B cell (primary cell): ENCODE measurements at regions not wholly inside any gene's neighbourhood (a gene's known extent, or its start where the extent isn't known, plus 50 kb on each side); places are given as distances from the start of the nearest gene placed in this dataset.

Experiments
- ATAC-seq: fragments of 200-7000 bp; cut with Tn5 transposase; one replicate; pipeline ENCODE4 v1.10.0; 2021; ENCODE audit warnings: low read depth, mild to moderate bottlenecking, moderate number of reproducible peaks, moderate library complexity
- CTCF ChIA-PET: fragments of 350-600 bp; sonication (Branson Sonifier 250); formaldehyde crosslinking; loops from one replicate; lab custom pipeline; 2021; ENCODE audit warnings: antibody characterized with exemption, inconsistent platforms; lab: Charles Lee
- POLR2A ChIA-PET: fragments of 350-600 bp; sonication (Branson Sonifier 250); formaldehyde crosslinking; loops from one replicate; lab custom pipeline; 2021; ENCODE audit warnings: antibody characterized with exemption; lab: Charles Lee
- DNase-seq: peaks from one replicate; pipeline ENCODE4 v3.0.0; 2013
- H2AFZ ChIP-seq: 2 replicates; pipeline ENCODE4 v1.6.1; 2012; ENCODE audit warnings: mild to moderate bottlenecking, low read depth, low read length; ENCODE audit not compliant: insufficient read depth, poor library complexity, severe bottlenecking
- H3K27ac ChIP-seq, 2 donors: 1 replicate in 1 of 2; 2 replicates in 1 of 2; pipeline ENCODE4 v1.5.1; 2012 to 2013; ENCODE audit warnings: low read length in 2 of 2, mild to moderate bottlenecking in 2 of 2, moderate library complexity in 1 of 2
- H3K27me3 ChIP-seq, 4 experiments: fragments of 200-600 bp in 1 of 4; sonication (generic) in 1 of 4; replicated peaks in 1 of 4; 1 replicate in 2 of 4; 2 replicates in 2 of 4; pipeline versions ENCODE4 v1.6.1 to v1.7.0; 2013 to 2016; ENCODE audit warnings: low read length in 3 of 4, mild to moderate bottlenecking in 2 of 4, mixed read lengths in 1 of 4, moderate library complexity in 1 of 4; ENCODE audit not compliant: insufficient read depth in 4 of 4, control insufficient read depth in 3 of 4; ENCODE audit errors: control extremely low read depth in 1 of 4
- H3K36me3 ChIP-seq, 2 experiments: replicated peaks in 1 of 2; 1 replicate in 1 of 2; 2 replicates in 1 of 2; pipeline versions ENCODE4 v1.6.1 to v1.7.1; 2013; ENCODE audit warnings: low read length in 1 of 2; ENCODE audit not compliant: insufficient read depth in 2 of 2, control insufficient read depth in 1 of 2; ENCODE audit errors: control extremely low read depth in 1 of 2, extremely low read depth in 1 of 2
- H3K4me1 ChIP-seq, 2 donors: fragments of 200-600 bp in 1 of 2; sonication (generic) in 1 of 2; 1 replicate in 1 of 2; 2 replicates in 1 of 2; pipeline versions ENCODE4 v1.5.1 to v1.6.1; 2013 to 2017; ENCODE audit warnings: low read length in 2 of 2; ENCODE audit not compliant: control insufficient read depth in 2 of 2, insufficient read depth in 2 of 2
- H3K4me2 ChIP-seq: replicated peaks from 2 replicates; pipeline ENCODE3; 2012; ENCODE audit warnings: mild to moderate bottlenecking, low read depth, low read length; ENCODE audit not compliant: poor library complexity, severe bottlenecking
- H3K4me3 ChIP-seq, 5 experiments: fragments of 200-600 bp in 1 of 5; sonication (generic) in 1 of 5; 1 replicate in 3 of 5; 2 replicates in 2 of 5; pipeline versions ENCODE4 v1.5.1 to v1.7.0; 2011 to 2016; ENCODE audit warnings: low read length in 4 of 5, mild to moderate bottlenecking in 4 of 5, low read depth in 2 of 5, control low read depth in 1 of 5, moderate library complexity in 1 of 5; ENCODE audit not compliant: insufficient read depth in 1 of 5; ENCODE audit errors: control extremely low read depth in 1 of 5, extremely low read depth in 1 of 5
- H3K79me2 ChIP-seq: fragments of 200-600 bp; sonication (generic); one replicate; pipeline ENCODE4 v1.6.0; 2016; ENCODE audit warnings: low read length; ENCODE audit not compliant: control insufficient read depth, insufficient read depth
- H3K9ac ChIP-seq: fragments of 200-600 bp; sonication (generic); 2 replicates; pipeline ENCODE4 v1.6.1; 2017; ENCODE audit warnings: mild to moderate bottlenecking, low read length, moderate library complexity
- H3K9me3 ChIP-seq, 3 donors: one replicate each; pipeline versions ENCODE4 v1.6.1 to v1.7.1; 2013; ENCODE audit warnings: low read length in 2 of 3; ENCODE audit not compliant: control insufficient read depth in 2 of 3, insufficient read depth in 1 of 3; ENCODE audit errors: control extremely low read depth in 1 of 3
- H4K20me1 ChIP-seq: 2 replicates; pipeline ENCODE4 v1.6.0; 2012; ENCODE audit warnings: mild to moderate bottlenecking, low read length; ENCODE audit not compliant: insufficient read depth, control insufficient read depth, poor library complexity, severe bottlenecking
- H3K27ac Mint-ChIP-seq: one replicate; pipeline ENCODE4 v1.8.0; 2021; ENCODE audit warnings: mixed read lengths
- H3K27me3 Mint-ChIP-seq: one replicate; pipeline ENCODE4 v1.8.0; 2021; ENCODE audit warnings: mixed read lengths
- H3K4me1 Mint-ChIP-seq: one replicate; pipeline ENCODE4 v1.8.0; 2021; ENCODE audit warnings: mixed read lengths
- H3K4me3 Mint-ChIP-seq: one replicate; pipeline ENCODE4 v1.8.0; 2021; ENCODE audit warnings: mixed read lengths
- H3K9me3 Mint-ChIP-seq: one replicate; pipeline ENCODE4 v1.8.0; 2022; ENCODE audit warnings: mixed read lengths; ENCODE audit not compliant: insufficient read depth
- CTCF ChIP-seq: fragments of 200-600 bp; IDR thresholded peaks from one replicate; pipeline ENCODE4 v1.8.0; 2022; ENCODE audit warnings: antibody characterized with exemption, mild to moderate bottlenecking
- EZH2 ChIP-seq: IDR thresholded peaks from 2 replicates; pipeline ENCODE4 v1.6.1; 2012; ENCODE audit warnings: borderline replicate concordance, low read depth, mild to moderate bottlenecking, moderate library complexity, low read length; ENCODE audit not compliant: insufficient read depth, poor library complexity, severe bottlenecking
- WGBS: methylation state at CpG from one replicate; pipeline ENCODE4 v1.1.5; 2013; ENCODE audit warnings: missing lambda C conversion rate; ENCODE audit not compliant: insufficient coverage; 5-methylcytosine and 5-hydroxymethylcytosine counted together
- intact Hi-C: fragments of 100-400 bp; cut with micrococcal nuclease; formaldehyde crosslinking; loops from one replicate; pipeline ENCODE4 v1.10.0; 2022

- ChIA-PET POLR2A (no interaction called here), CTCF (no interaction called here)
- Mint-ChIP-seq H3K27me3 (peaks cover 42% of the 10 kb centered on the region), H3K4me1 (peaks cover 9% of the 10 kb centered on the region), H3K4me3 (no peak overlapping the region), H3K27ac (no peak overlapping the region), H3K9me3 (no peaks in the 10 kb centered on the region)
- DNase-seq (peak; percentile 21), ATAC-seq (peak; percentile 41)
- TF ChIP-seq CTCF (no peak), EZH2 (no peak)
- Histone ChIP-seq H3K27me3 (peaks cover 0 to 5% (median under 1%) of the 10 kb centered on the region in 4 experiments), H3K27ac (no peak overlapping the region), H3K36me3 (no peaks in the 10 kb centered on the region), H3K9ac (no peak overlapping the region), H3K9me3 (peaks cover 0 to 2% (median 0%) of the 10 kb centered on the region in 3 donors), H3K4me3 (no peak overlapping the region), H4K20me1 (no peaks in the 10 kb centered on the region), H3K4me1 (peaks cover 6 to 7% of the 10 kb centered on the region in 2 donors), H3K4me2 (peak overlapping the region; percentile 20), H2AFZ (no peak overlapping the region), H3K79me2 (no peaks in the 10 kb centered on the region)
- WGBS = 12% methylated on average over 4 of the region's 14 CpGs
- intact Hi-C loops = no loop called here
Observed at GRCh38 chr2:18976168-18976961, 382.1 kb downstream of the OSR1 start.

- no peak for DNase-seq
- H3K79me2 ChIP-seq = no peaks in the 10 kb centered on the region
- H3K4me3 Mint-ChIP-seq = no peak overlapping the region
- H3K9me3 ChIP-seq = peaks cover 0 to 2% (median 0%) of the 10 kb centered on the region in 3 donors
- H3K27me3 Mint-ChIP-seq = peaks cover 45% of the 10 kb centered on the region
- no peak overlapping the region for H2AFZ ChIP-seq
- CTCF ChIA-PET = no interaction called here
- TF ChIP-seq EZH2 (no peak), CTCF (no peak)
- no peak overlapping the region for H3K9ac ChIP-seq
- H3K27ac ChIP-seq = no peak overlapping the region
- 74% methylated on average over 2 of the region's 9 CpGs for WGBS
- H3K27ac Mint-ChIP-seq = no peak overlapping the region
- H3K36me3 ChIP-seq = no peaks in the 10 kb centered on the region
- peaks cover 9% of the 10 kb centered on the region for H3K4me1 Mint-ChIP-seq
- no peak for ATAC-seq
- no peaks in the 10 kb centered on the region for H3K9me3 Mint-ChIP-seq
- no peaks in the 10 kb centered on the region for H4K20me1 ChIP-seq
- H3K4me1 ChIP-seq = peaks cover 6 to 7% of the 10 kb centered on the region in 2 donors
- H3K4me2 ChIP-seq = peak overlapping the region; percentile 20
- intact Hi-C loops = no loop called here
- POLR2A ChIA-PET = no interaction called here
- H3K27me3 ChIP-seq = peaks cover 0 to 8% (median under 1%) of the 10 kb centered on the region in 4 experiments
- H3K4me3 ChIP-seq = no peak overlapping the region
Observed at GRCh38 chr2:18975506-18976167, 382.8 kb downstream of the OSR1 start.
